ENCODE measurements at regions not wholly inside any gene's neighbourhood (a gene's known extent, or its start where the extent isn't known, plus 50 kb on each side); places are given as distances from the start of the nearest gene placed in this dataset.
"Not testable (repeated sequence)": the region's sequence is repeated elsewhere in the genome, so short reads cannot be mapped to it uniquely, and the experiment has no call there.

- DNase-seq: no peak
Measured at GRCh38 chr14:89078021-89078795, 253.8 kb downstream of the TTC8 start.

GRCh38 chr14:89085231-89085731 is 260.8 kb downstream of the TTC8 start:
- no peak for DNase-seq

GRCh38 chr14:89085737-89086382 is 261.4 kb downstream of the TTC8 start:
- peak; percentile 33 for DNase-seq

GRCh38 chr14:89088530-89088929 is 264.1 kb downstream of the TTC8 start:
- no peak for DNase-seq

- DNase-seq: no peak
Measured at GRCh38 chr14:89089330-89089729, 264.9 kb downstream of the TTC8 start.

- DNase-seq: no peak
Measured at GRCh38 chr14:89091781-89092180, 267.3 kb downstream of the TTC8 start.

- DNase-seq: no peak
Measured at GRCh38 chr14:89093083-89093730, 268.8 kb downstream of the TTC8 start.

GRCh38 chr14:89095036-89095435 is 270.6 kb downstream of the TTC8 start:
- DNase-seq: no peak

- no peak for DNase-seq
Measured at GRCh38 chr14:89096946-89097345, 272.5 kb downstream of the TTC8 start.

GRCh38 chr14:89098254-89098653 is 273.8 kb downstream of the TTC8 start:
- DNase-seq: no peak

GRCh38 chr14:89104171-89104817 is 279.8 kb downstream of the TTC8 start:
- DNase-seq: not testable (repeated sequence)

- DNase-seq: not testable (repeated sequence)
Measured at GRCh38 chr14:89104861-89105260, 280.4 kb downstream of the TTC8 start.

Measured in DMS79 treated with DMSO at 0.1 percent for 48 hours (cell line).